B cell (primary cell): ENCODE measurements at regions not wholly inside any gene's neighbourhood (a gene's known extent, or its start where the extent isn't known, plus 50 kb on each side); places are given as distances from the start of the nearest gene placed in this dataset.

Source experiments
- ATAC-seq: fragments of 200-7000 bp; cut with Tn5 transposase; one replicate; pipeline ENCODE4 v1.10.0; 2021; ENCODE audit warnings: low read depth, mild to moderate bottlenecking, moderate number of reproducible peaks, moderate library complexity
- CTCF ChIA-PET: fragments of 350-600 bp; sonication (Branson Sonifier 250); formaldehyde crosslinking; loops from one replicate; lab custom pipeline; 2021; ENCODE audit warnings: antibody characterized with exemption, inconsistent platforms; lab: Charles Lee
- POLR2A ChIA-PET: fragments of 350-600 bp; sonication (Branson Sonifier 250); formaldehyde crosslinking; loops from one replicate; lab custom pipeline; 2021; ENCODE audit warnings: antibody characterized with exemption; lab: Charles Lee
- DNase-seq: peaks from one replicate; pipeline ENCODE4 v3.0.0; 2013
- H2AFZ ChIP-seq: 2 replicates; pipeline ENCODE4 v1.6.1; 2012; ENCODE audit warnings: mild to moderate bottlenecking, low read depth, low read length; ENCODE audit not compliant: insufficient read depth, poor library complexity, severe bottlenecking
- H3K27ac ChIP-seq, 2 donors: 1 replicate in 1 of 2; 2 replicates in 1 of 2; pipeline ENCODE4 v1.5.1; 2012 to 2013; ENCODE audit warnings: low read length in 2 of 2, mild to moderate bottlenecking in 2 of 2, moderate library complexity in 1 of 2
- H3K27me3 ChIP-seq, 4 experiments: fragments of 200-600 bp in 1 of 4; sonication (generic) in 1 of 4; replicated peaks in 1 of 4; 1 replicate in 2 of 4; 2 replicates in 2 of 4; pipeline versions ENCODE4 v1.6.1 to v1.7.0; 2013 to 2016; ENCODE audit warnings: low read length in 3 of 4, mild to moderate bottlenecking in 2 of 4, mixed read lengths in 1 of 4, moderate library complexity in 1 of 4; ENCODE audit not compliant: insufficient read depth in 4 of 4, control insufficient read depth in 3 of 4; ENCODE audit errors: control extremely low read depth in 1 of 4
- H3K36me3 ChIP-seq, 2 experiments: replicated peaks in 1 of 2; 1 replicate in 1 of 2; 2 replicates in 1 of 2; pipeline versions ENCODE4 v1.6.1 to v1.7.1; 2013; ENCODE audit warnings: low read length in 1 of 2; ENCODE audit not compliant: insufficient read depth in 2 of 2, control insufficient read depth in 1 of 2; ENCODE audit errors: control extremely low read depth in 1 of 2, extremely low read depth in 1 of 2
- H3K4me1 ChIP-seq, 2 donors: fragments of 200-600 bp in 1 of 2; sonication (generic) in 1 of 2; 1 replicate in 1 of 2; 2 replicates in 1 of 2; pipeline versions ENCODE4 v1.5.1 to v1.6.1; 2013 to 2017; ENCODE audit warnings: low read length in 2 of 2; ENCODE audit not compliant: control insufficient read depth in 2 of 2, insufficient read depth in 2 of 2
- H3K4me2 ChIP-seq: replicated peaks from 2 replicates; pipeline ENCODE3; 2012; ENCODE audit warnings: mild to moderate bottlenecking, low read depth, low read length; ENCODE audit not compliant: poor library complexity, severe bottlenecking
- H3K4me3 ChIP-seq, 5 experiments: fragments of 200-600 bp in 1 of 5; sonication (generic) in 1 of 5; 1 replicate in 3 of 5; 2 replicates in 2 of 5; pipeline versions ENCODE4 v1.5.1 to v1.7.0; 2011 to 2016; ENCODE audit warnings: low read length in 4 of 5, mild to moderate bottlenecking in 4 of 5, low read depth in 2 of 5, control low read depth in 1 of 5, moderate library complexity in 1 of 5; ENCODE audit not compliant: insufficient read depth in 1 of 5; ENCODE audit errors: control extremely low read depth in 1 of 5, extremely low read depth in 1 of 5
- H3K79me2 ChIP-seq: fragments of 200-600 bp; sonication (generic); one replicate; pipeline ENCODE4 v1.6.0; 2016; ENCODE audit warnings: low read length; ENCODE audit not compliant: control insufficient read depth, insufficient read depth
- H3K9ac ChIP-seq: fragments of 200-600 bp; sonication (generic); 2 replicates; pipeline ENCODE4 v1.6.1; 2017; ENCODE audit warnings: mild to moderate bottlenecking, low read length, moderate library complexity
- H3K9me3 ChIP-seq, 3 donors: one replicate each; pipeline versions ENCODE4 v1.6.1 to v1.7.1; 2013; ENCODE audit warnings: low read length in 2 of 3; ENCODE audit not compliant: control insufficient read depth in 2 of 3, insufficient read depth in 1 of 3; ENCODE audit errors: control extremely low read depth in 1 of 3
- H4K20me1 ChIP-seq: 2 replicates; pipeline ENCODE4 v1.6.0; 2012; ENCODE audit warnings: mild to moderate bottlenecking, low read length; ENCODE audit not compliant: insufficient read depth, control insufficient read depth, poor library complexity, severe bottlenecking
- H3K27ac Mint-ChIP-seq: one replicate; pipeline ENCODE4 v1.8.0; 2021; ENCODE audit warnings: mixed read lengths
- H3K27me3 Mint-ChIP-seq: one replicate; pipeline ENCODE4 v1.8.0; 2021; ENCODE audit warnings: mixed read lengths
- H3K4me1 Mint-ChIP-seq: one replicate; pipeline ENCODE4 v1.8.0; 2021; ENCODE audit warnings: mixed read lengths
- H3K4me3 Mint-ChIP-seq: one replicate; pipeline ENCODE4 v1.8.0; 2021; ENCODE audit warnings: mixed read lengths
- H3K9me3 Mint-ChIP-seq: one replicate; pipeline ENCODE4 v1.8.0; 2022; ENCODE audit warnings: mixed read lengths; ENCODE audit not compliant: insufficient read depth
- EZH2 ChIP-seq: IDR thresholded peaks from 2 replicates; pipeline ENCODE4 v1.6.1; 2012; ENCODE audit warnings: borderline replicate concordance, low read depth, mild to moderate bottlenecking, moderate library complexity, low read length; ENCODE audit not compliant: insufficient read depth, poor library complexity, severe bottlenecking
- WGBS: methylation state at CpG from one replicate; pipeline ENCODE4 v1.1.5; 2013; ENCODE audit warnings: missing lambda C conversion rate; ENCODE audit not compliant: insufficient coverage; 5-methylcytosine and 5-hydroxymethylcytosine counted together
- intact Hi-C: fragments of 100-400 bp; cut with micrococcal nuclease; formaldehyde crosslinking; loops from one replicate; pipeline ENCODE4 v1.10.0; 2022
- TF ChIP-seq, protein P1 (sequence below): fragments of 200-600 bp; IDR thresholded peaks from one replicate; pipeline ENCODE4 v1.8.0; 2022; ENCODE audit warnings: antibody characterized with exemption, mild to moderate bottlenecking

DNA sequence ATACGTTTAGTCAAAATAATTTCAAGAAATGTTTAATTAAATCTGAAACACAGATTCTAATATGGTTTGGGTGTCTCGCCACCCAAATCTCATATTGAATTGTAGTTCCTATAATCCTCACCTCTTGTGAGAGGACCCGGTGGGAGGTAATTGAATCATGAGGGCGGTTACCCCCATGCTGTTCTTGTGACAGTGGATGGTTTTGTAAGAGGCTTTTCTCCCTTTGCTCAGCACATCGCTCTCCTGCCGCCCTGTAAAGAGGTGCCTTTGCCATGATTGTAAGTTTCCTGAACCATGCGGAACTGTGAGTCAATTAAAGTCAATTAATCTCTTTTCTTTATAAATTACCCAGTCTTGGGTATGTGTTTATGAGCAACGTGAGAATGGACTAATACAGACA lies 1045.1 kb upstream of the POU3F3 start:
- DNase-seq (no peak), ATAC-seq (no peak)
- peaks cover 0 to 5% (median 0%) of the 10 kb centered on the region in 3 donors for H3K9me3 ChIP-seq
- H4K20me1 ChIP-seq: no peaks in the 10 kb centered on the region
- no peaks in the 10 kb centered on the region for H3K36me3 ChIP-seq
- CTCF ChIA-PET: no interaction called here
- Mint-ChIP-seq H3K9me3 (no peaks in the 10 kb centered on the region), H3K4me3 (no peak overlapping the region), H3K27ac (no peak overlapping the region), H3K4me1 (no peaks in the 10 kb centered on the region), H3K27me3 (no peaks in the 10 kb centered on the region)
- H2AFZ ChIP-seq: no peak overlapping the region
- H3K9ac ChIP-seq: no peak overlapping the region
- H3K27me3 ChIP-seq: no peaks in the 10 kb centered on the region
- H3K4me3 ChIP-seq: no peak overlapping the region
- no peak overlapping the region for H3K27ac ChIP-seq
- H3K4me1 ChIP-seq: no peaks in the 10 kb centered on the region
- POLR2A ChIA-PET: no interaction called here
- H3K79me2 ChIP-seq: no peaks in the 10 kb centered on the region
- whole genome bisulfite sequencing: no CpG with 5 or more reads among the region's 8 CpGs
- TF ChIP-seq EZH2: no peak
- TF ChIP-seq, protein P1, sequence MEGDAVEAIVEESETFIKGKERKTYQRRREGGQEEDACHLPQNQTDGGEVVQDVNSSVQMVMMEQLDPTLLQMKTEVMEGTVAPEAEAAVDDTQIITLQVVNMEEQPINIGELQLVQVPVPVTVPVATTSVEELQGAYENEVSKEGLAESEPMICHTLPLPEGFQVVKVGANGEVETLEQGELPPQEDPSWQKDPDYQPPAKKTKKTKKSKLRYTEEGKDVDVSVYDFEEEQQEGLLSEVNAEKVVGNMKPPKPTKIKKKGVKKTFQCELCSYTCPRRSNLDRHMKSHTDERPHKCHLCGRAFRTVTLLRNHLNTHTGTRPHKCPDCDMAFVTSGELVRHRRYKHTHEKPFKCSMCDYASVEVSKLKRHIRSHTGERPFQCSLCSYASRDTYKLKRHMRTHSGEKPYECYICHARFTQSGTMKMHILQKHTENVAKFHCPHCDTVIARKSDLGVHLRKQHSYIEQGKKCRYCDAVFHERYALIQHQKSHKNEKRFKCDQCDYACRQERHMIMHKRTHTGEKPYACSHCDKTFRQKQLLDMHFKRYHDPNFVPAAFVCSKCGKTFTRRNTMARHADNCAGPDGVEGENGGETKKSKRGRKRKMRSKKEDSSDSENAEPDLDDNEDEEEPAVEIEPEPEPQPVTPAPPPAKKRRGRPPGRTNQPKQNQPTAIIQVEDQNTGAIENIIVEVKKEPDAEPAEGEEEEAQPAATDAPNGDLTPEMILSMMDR: no peak
- intact Hi-C loops: no loop called here
- H3K4me2 ChIP-seq: no peak overlapping the region

DNA sequence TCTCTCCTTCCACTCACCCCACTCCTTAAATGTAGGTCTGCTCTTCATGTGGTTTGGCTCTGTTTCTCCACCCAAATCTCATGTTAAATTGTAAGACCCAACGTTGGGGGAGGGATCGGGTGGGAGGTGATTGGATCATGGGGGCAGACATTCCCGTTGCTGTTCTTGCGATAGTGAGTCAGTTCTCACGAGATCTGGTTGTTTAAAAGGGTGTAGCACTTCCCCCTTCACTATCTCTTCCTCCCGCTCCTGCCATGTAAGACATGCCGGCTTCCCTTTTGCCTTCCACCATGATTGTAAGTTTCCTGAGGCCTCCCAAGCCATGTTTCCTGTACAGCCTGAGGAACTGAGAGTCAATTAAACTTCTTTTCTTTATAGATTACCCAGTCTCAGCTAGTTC lies 1044.5 kb upstream of the POU3F3 start:
- H3K79me2 ChIP-seq: no peaks in the 10 kb centered on the region
- H3K27me3 ChIP-seq: no peaks in the 10 kb centered on the region
- no peak overlapping the region for H3K4me3 ChIP-seq
- H4K20me1 ChIP-seq: no peaks in the 10 kb centered on the region
- H3K4me2 ChIP-seq: no peak overlapping the region
- H3K9ac ChIP-seq: no peak overlapping the region
- ChIA-PET CTCF (no interaction called here), POLR2A (no interaction called here)
- DNase-seq (no peak), ATAC-seq (no peak)
- no peak overlapping the region for H2AFZ ChIP-seq
- H3K27ac ChIP-seq: no peak overlapping the region
- H3K9me3 Mint-ChIP-seq: no peaks in the 10 kb centered on the region
- H3K4me3 Mint-ChIP-seq: no peak overlapping the region
- H3K27ac Mint-ChIP-seq: no peak overlapping the region
- no peaks in the 10 kb centered on the region for H3K4me1 Mint-ChIP-seq
- H3K9me3 ChIP-seq: peaks cover 0 to 5% (median 0%) of the 10 kb centered on the region in 3 donors
- WGBS: 100% methylated on average over 2 of the region's 7 CpGs
- H3K4me1 ChIP-seq: no peaks in the 10 kb centered on the region
- TF ChIP-seq, protein P1: no peak
- TF ChIP-seq EZH2: no peak
- H3K36me3 ChIP-seq: no peaks in the 10 kb centered on the region
- no peaks in the 10 kb centered on the region for H3K27me3 Mint-ChIP-seq
- intact Hi-C loops: no loop called here
